NCI-H2196 (cell line): ENCODE measurements at regions not wholly inside any gene's neighbourhood (a gene's known extent, or its start where the extent isn't known, plus 50 kb on each side); places are given as distances from the start of the nearest gene placed in this dataset.
"Not testable (repeated sequence)": the region's sequence is repeated elsewhere in the genome, so short reads cannot be mapped to it uniquely, and the experiment has no call there.

Experiments used
- DNase-seq: peaks from one replicate; lab custom pipeline; 2025; ENCODE audit not compliant: unreplicated experiment; lab: John Stamatoyannopoulos, UW

GRCh38 chr6:40159865-40160264, 225.6 kb upstream of the MOCS1 start:
- DNase-seq, result no peak

DNA sequence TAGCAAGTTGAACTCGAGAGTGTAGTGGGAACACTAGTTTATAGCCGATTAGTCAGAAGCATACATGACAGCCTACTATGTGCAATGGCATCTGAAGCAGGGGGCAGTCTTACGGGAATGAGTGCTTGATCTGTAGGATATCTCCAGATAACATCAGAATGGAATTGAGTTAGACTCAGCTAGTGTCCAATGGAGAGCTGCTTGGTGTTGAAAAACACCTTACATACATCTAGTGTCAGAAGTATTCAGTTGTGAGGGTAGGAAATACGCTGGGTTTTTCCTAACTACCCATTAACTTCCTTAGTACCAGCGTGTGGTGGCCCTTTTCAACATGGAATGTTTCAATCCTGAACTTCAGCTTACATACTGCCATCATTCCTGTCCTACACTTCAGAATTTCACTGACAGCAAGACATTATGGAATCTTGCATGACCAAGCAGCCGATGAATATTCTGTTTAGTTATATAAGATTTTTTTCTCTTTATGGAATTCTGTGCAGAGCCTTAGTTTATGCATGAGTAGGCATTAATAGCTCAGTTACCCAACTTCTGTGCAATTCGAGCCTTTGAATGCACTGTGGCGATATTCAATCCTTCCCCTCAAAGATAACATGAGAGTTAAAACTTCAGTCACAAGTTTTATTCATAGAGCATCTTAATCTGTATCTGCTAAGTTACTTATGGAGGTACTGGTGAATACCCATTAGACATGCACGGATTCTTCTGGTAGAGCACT, 218.6 kb upstream of the MOCS1 start:
- DNase-seq, result no peak

DNA sequence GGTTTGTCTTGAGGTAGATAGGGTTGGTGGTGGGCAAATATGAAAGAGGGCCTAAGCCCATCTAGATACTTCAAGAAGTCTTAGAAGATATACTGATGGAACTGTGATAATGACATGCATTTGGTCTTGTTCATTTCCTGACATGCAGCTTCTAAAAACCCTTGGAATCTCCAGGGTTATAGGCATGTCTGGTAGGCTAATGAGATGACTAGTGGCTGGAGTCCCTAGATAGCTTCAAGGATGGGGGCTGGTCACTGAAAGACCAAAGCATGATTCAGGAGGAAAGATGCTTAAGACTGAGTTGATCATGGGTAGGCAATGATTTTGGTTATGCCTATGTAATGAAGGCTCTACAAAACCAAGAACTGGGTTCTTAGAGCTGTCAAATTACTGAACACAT, 217.9 kb upstream of the MOCS1 start:
- DNase-seq, result no peak

DNA sequence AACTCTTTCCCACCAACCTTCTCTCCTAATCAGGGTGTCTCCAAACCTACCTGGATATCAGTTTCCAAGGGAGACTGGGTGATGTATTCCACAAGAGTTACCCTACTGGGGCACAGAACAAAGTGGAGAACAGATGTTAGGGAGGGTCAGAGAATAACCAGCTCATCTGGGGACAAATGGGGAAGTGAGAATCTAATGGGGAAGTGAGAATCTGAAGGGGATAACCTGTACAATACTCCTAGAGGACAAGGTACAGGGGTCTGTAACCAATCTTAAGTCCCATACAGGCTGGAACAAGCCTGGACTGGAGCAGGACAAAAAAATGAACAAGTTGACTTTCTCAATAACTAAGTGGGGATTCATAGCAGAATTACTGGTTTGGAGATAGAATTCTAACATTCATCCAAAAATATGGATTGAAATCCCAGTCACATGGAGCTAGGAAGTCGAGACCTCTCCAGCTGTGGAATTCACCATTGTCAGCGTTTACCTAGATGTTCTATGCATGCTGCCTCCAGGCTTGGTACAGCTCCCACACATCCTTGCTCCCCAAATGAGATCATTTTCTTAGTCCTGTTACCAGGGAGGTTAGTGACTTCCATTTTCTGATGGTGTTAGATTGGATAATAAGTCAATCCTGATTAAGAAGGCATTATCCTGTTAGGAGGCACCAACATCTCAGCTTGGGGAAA, 214.8 kb upstream of the MOCS1 start:
- no peak for DNase-seq

DNA sequence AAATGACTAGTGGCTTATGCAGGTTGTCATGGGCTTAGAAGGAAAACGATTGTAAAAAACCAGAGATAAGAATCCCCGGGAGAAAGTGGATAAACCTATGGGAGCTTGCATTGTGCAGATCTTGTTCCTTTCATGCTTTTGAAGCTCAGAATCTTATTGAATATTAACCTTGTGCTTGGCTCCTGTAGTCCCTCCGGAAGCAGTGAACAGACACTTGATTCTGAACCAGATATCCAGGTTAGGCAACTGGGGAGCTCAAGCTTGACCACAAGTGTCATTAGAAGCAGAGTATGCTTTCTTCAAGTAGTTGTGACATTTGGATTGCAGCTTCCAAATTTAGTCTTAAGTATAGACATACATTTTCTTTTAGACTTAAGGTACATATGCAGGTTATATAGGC, 212.6 kb upstream of the MOCS1 start:
- DNase-seq, result no peak

- no peak for DNase-seq
These were observed 205.2 kb upstream of the MOCS1 start for GRCh38 chr6:40139447-40139846.

GRCh38 chr6:40138273-40138720, 204.0 kb upstream of the MOCS1 start:
- no peak for DNase-seq

GRCh38 chr6:40135491-40136072, 201.3 kb upstream of the MOCS1 start:
- DNase-seq, result no peak

GRCh38 chr6:40133981-40134380, 199.7 kb upstream of the MOCS1 start:
- not testable (repeated sequence) for DNase-seq

- DNase-seq, result no peak
These were observed 197.4 kb upstream of the MOCS1 start for GRCh38 chr6:40131675-40132074.

- DNase-seq, result no peak
These were observed 193.9 kb upstream of the MOCS1 start for GRCh38 chr6:40128127-40128526.

DNA sequence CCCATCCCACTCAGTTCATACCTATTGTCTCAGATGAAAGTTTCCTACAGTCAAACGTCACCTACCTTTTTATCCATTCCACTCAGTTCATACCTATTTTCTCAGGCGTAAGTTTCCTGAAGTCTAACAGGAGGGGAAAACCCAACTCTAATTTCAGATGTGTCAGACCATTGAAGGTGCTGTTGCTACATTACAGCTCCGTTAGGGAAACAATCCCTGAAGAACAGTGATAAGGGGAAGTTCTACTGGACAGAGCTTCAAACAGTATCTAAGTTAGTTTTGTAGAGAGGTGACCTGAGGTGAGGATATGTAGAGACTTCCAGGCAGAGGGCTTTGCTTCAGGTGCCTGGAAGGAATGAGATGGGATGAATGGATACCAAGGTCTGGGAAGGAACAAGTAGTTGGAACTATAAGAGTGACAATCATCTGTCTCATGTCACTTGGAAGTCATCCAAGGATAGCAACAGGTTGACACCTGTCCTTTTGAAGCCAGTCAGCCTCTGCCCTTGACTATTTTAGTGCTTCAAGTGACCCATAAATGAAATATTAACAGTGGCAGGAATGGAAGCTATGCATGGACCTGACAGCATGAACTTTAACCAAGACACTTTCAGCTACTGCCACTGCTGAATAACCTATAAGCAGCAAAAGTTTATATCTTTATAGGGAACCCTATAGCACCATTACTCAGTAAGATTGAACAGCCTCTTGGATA, 191.6 kb upstream of the MOCS1 start:
- no peak for DNase-seq

DNA sequence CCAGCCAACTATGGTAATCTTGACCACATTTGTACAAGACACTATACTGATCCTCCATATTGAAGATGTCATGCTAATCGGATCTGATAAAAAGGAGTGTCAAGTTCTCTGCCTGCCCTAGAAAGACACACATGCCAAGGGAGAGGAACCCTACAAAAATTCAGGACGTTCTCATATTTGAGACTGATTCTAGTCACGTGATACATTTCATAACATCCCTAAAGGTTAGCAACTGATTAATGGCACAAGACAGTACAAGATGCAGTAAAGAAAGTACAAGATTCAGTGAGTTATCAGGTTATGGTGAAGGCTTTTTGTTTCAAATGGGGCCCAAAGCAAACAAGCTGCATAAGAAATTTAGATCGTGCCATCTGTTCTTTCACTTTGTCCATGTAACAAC, 190.7 kb upstream of the MOCS1 start:
- no peak for DNase-seq

DNA sequence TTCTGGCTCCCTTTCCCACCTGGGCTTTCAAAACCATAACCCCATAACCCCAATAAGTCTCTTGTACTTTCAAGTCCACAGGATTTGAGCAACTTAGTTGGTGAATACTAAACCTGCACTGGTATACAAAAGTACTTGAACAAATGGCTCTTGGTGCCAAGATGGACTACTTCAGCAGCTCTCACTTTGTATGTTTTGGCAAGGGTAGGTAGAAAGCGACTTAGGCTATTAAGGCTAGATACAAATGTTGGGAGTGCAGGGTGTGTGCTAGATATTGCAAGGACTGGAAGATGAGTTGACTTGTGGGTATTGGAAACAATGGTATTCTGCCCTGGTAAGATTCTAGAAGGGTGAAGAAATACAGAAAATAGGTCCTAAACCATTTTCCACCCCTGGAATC, 182.6 kb upstream of the MOCS1 start:
- DNase-seq, result no peak

DNA sequence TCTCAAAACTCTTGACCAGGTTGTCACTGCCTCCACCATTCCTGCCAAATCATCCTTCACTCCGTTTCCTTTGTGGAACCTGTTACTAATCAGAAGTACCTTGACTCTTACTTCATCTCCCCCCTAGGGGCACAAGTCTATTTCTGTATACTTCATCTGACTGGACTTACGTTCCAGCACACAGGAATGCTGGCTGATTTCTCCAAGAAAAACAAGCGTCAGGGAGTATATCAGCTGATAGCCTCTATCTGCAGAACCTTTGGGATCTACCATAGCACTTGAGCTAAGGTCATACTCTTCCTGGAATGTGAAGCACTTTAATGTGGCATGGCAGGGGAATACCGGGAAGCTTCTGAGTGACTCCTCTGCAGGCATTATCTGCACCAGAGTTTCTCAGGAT, 178.1 kb upstream of the MOCS1 start:
- no peak for DNase-seq

GRCh38 chr6:40108736-40109135, 174.5 kb upstream of the MOCS1 start:
- no peak for DNase-seq

GRCh38 chr6:40106840-40107239, 172.6 kb upstream of the MOCS1 start:
- DNase-seq, result no peak

DNA sequence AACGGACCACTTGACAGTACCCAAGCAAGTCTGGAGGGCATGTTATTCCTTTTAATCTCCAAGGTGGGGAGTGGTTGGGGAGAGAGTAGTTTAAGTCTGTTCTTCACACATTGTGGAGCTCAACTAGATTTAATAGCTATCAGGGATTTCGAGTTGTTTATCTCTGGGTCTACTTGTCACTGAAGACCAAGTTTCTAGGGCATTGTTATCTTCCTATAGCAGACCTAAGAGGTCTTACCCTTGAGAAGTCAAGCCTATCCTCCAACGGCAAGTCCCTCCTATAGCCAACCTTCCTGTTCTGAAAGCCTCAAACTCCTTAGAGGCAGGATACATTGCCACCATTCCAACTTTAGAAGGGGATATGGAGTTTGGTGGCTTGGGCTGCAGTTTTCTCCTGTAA, 164.5 kb upstream of the MOCS1 start:
- DNase-seq, result no peak

DNA sequence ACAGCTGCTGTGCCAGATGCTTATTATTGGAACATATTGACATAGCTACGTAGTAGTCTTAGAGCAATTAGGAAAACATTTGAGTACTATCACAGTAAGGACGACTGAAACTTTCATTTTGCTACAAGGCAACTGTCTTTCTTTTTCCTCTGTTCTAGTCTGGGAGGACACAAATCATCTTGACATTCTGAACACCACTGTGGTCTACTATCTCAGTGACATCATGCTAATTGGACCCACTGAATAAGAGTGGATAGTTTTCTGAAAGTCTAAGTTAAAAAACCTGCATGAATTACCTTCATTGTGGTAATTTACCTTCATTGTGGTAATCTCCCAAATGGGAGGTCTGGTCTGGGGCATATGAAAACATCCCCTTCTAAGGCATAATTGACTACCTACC, 163.3 kb upstream of the MOCS1 start:
- DNase-seq, result no peak

DNA sequence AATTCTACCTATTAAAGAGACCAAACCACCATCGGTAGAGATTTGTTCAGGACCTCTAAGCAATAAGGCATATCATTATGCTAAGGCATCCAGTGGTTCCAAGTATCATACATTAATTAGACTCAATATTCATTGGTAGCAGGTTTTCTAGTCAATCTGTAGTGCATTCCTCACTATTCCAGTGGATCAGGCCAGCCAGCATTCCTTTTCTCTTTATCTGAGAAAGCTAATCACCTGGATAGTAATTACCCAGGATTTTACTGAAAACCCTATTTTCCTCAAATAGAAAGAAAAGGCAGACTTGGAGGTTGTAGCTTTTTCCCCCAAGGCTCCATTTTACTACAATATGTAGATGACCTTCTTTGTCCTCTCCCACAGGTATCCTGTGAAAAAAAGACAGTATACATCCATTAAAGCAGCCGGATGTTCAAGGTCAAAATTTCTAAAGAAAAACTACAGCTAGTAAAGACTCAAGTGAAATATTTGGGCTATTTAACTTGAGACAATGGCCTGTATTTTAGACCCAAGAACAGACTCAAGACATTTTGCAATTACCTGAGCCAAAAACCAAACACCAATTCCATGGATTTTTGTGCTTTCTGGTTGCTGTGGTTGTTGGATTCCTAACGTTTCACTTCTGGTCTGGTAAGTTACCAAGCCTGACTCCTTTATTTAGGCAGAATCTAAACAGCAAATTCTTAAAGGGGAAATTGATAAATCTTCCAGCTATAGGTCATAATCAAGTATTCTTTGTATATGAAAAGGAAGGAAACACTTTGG, 149.1 kb upstream of the MOCS1 start:
- no peak for DNase-seq
